Mesendoderm (in vitro differentiated cells): ENCODE measurements at regions not wholly inside any gene's neighbourhood (a gene's known extent, or its start where the extent isn't known, plus 50 kb on each side); places are given as distances from the start of the nearest gene placed in this dataset.

ENCODE experiments used
- DNase-seq: peaks from one replicate; pipeline ENCODE4 v3.0.0; 2013
- H2AK5ac ChIP-seq: 2 replicates; pipeline ENCODE4 v1.6.1; 2013; ENCODE audit warnings: low read length, inconsistent platforms
- H2BK120ac ChIP-seq: 2 replicates; pipeline ENCODE4 v1.6.1; 2013; ENCODE audit warnings: low read depth, mild to moderate bottlenecking, low read length, moderate library complexity, mixed read lengths
- H2BK15ac ChIP-seq: replicated peaks from 2 replicates; pipeline ENCODE4 v1.6.1; 2013; ENCODE audit warnings: low read depth, mild to moderate bottlenecking, moderate library complexity
- H2BK5ac ChIP-seq: 2 replicates; pipeline ENCODE4 v1.6.1; 2013; ENCODE audit warnings: low read length, inconsistent platforms
- H3K18ac ChIP-seq: 2 replicates; pipeline ENCODE4 v1.6.1; 2013; ENCODE audit warnings: mild to moderate bottlenecking, low read length, mixed read lengths
- H3K23ac ChIP-seq: one replicate; pipeline ENCODE4 v1.6.1; 2013; ENCODE audit warnings: low read length
- H3K27ac ChIP-seq: 2 replicates; pipeline ENCODE4 v1.5.1; 2013; ENCODE audit warnings: low read depth, mild to moderate bottlenecking, inconsistent platforms, low read length, moderate library complexity
- H3K27me3 ChIP-seq: 2 replicates; pipeline ENCODE4 v1.6.1; 2013; ENCODE audit warnings: low read length, control low read depth, mild to moderate bottlenecking, inconsistent platforms; ENCODE audit not compliant: insufficient read depth, poor library complexity
- H3K36me3 ChIP-seq: 2 replicates; pipeline ENCODE4 v1.6.1; 2013; ENCODE audit warnings: low read length, inconsistent platforms; ENCODE audit not compliant: control insufficient read depth, insufficient read depth
- H3K4ac ChIP-seq: one replicate; pipeline ENCODE4 v1.6.1; 2013; ENCODE audit warnings: low read depth, mild to moderate bottlenecking, low read length, moderate library complexity
- H3K4me1 ChIP-seq: 2 replicates; pipeline ENCODE4 v1.6.1; 2013; ENCODE audit warnings: low read depth, low read length, inconsistent platforms; ENCODE audit not compliant: control insufficient read depth
- H3K4me2 ChIP-seq: 2 replicates; pipeline ENCODE4 v1.6.1; 2013; ENCODE audit warnings: low read length
- H3K4me3 ChIP-seq: 2 replicates; pipeline ENCODE4 v1.5.1; 2013; ENCODE audit warnings: mild to moderate bottlenecking, low read length
- H3K56ac ChIP-seq: one replicate; pipeline ENCODE4 v1.6.1; 2013; ENCODE audit warnings: low read length
- H3K79me1 ChIP-seq: 2 replicates; pipeline ENCODE4 v1.6.1; 2013; ENCODE audit warnings: low read length, inconsistent platforms
- H3K79me2 ChIP-seq: 2 replicates; pipeline ENCODE4 v1.6.1; 2013; ENCODE audit warnings: mild to moderate bottlenecking, low read length; ENCODE audit not compliant: control insufficient read depth, insufficient read depth
- H3K9ac ChIP-seq: 2 replicates; pipeline ENCODE4 v1.6.1; 2013; ENCODE audit warnings: low read length, inconsistent platforms
- H4K5ac ChIP-seq: one replicate; pipeline ENCODE4 v1.6.1; 2013; ENCODE audit warnings: low read length
- H4K8ac ChIP-seq: one replicate; pipeline ENCODE4 v1.6.1; 2013; ENCODE audit warnings: low read depth, mild to moderate bottlenecking, control low read depth, low read length, moderate library complexity
- WGBS: extraction: QIAGEN DNeasy Blood & Tissue Kit; methylation state at CpG from one replicate; pipeline ENCODE4 v1.1.7; 2013; ENCODE audit warnings: low lambda C conversion rate, missing lambda C conversion rate; ENCODE audit not compliant: insufficient coverage; ENCODE audit errors: extremely low coverage; 5-methylcytosine and 5-hydroxymethylcytosine counted together

DNA sequence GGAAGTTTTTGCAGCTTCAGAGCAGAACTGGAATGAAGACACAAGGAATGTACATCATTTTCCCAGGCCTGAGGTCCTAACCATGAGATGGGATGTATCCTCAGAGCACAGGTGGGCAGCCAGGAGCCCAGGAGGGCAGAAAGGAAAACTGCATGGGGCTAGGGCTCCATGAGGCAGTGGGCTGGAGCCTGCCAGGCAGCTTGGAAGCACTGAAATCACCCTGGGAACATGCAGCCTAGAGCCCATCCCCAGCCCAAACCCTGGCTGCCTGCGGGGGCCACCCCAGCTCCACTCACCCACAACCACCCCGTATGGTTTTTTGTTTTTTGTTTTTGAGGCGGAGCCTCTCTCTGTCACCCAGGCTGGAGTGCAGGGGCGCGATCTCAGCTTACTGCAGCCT is 86.2 kb upstream of the SIAH1 start:
- Histone ChIP-seq H3K79me2 (no peaks in the 10 kb centered on the region), H3K4me2 (no peak overlapping the region), H2AK5ac (no peak overlapping the region), H3K9ac (no peak overlapping the region), H2BK120ac (no peak overlapping the region), H3K79me1 (no peaks in the 10 kb centered on the region), H4K5ac (no peak overlapping the region), H2BK5ac (no peak overlapping the region), H3K27ac (no peak overlapping the region), H4K8ac (no peak overlapping the region), H3K36me3 (no peaks in the 10 kb centered on the region), H3K56ac (no peak overlapping the region), H2BK15ac (no peak overlapping the region), H3K4me1 (no peaks in the 10 kb centered on the region), H3K23ac (no peak overlapping the region), H3K4ac (no peak overlapping the region), H3K4me3 (no peak overlapping the region), H3K18ac (no peak overlapping the region), H3K27me3 (no peaks in the 10 kb centered on the region)
- no CpG with 5 or more reads among the region's 5 CpGs for WGBS
- no peak for DNase-seq

- no peak overlapping the region for H4K5ac ChIP-seq
- H2AK5ac ChIP-seq = no peak overlapping the region
- no peak overlapping the region for H3K18ac ChIP-seq
- H4K8ac ChIP-seq = no peak overlapping the region
- H3K4ac ChIP-seq = no peak overlapping the region
- no peaks in the 10 kb centered on the region for H3K79me2 ChIP-seq
- H3K4me2 ChIP-seq = no peak overlapping the region
- no CpG with 5 or more reads among the region's 11 CpGs for WGBS
- no peak overlapping the region for H2BK120ac ChIP-seq
- no peak overlapping the region for H3K27ac ChIP-seq
- no peak for DNase-seq
- no peaks in the 10 kb centered on the region for H3K4me1 ChIP-seq
- no peak overlapping the region for H3K56ac ChIP-seq
- no peaks in the 10 kb centered on the region for H3K79me1 ChIP-seq
- H3K27me3 ChIP-seq = no peaks in the 10 kb centered on the region
- H3K4me3 ChIP-seq = no peak overlapping the region
- H3K23ac ChIP-seq = no peak overlapping the region
- H2BK5ac ChIP-seq = no peak overlapping the region
- H3K9ac ChIP-seq = no peak overlapping the region
- H2BK15ac ChIP-seq = no peak overlapping the region
- H3K36me3 ChIP-seq = no peaks in the 10 kb centered on the region
These were observed 77.0 kb upstream of the SIAH1 start for GRCh38 chr16:48462106-48462740.

GRCh38 chr16:48459167-48459566 is 74.0 kb upstream of the SIAH1 start:
- Histone ChIP-seq H3K18ac (no peak overlapping the region), H2BK5ac (no peak overlapping the region), H3K27me3 (no peaks in the 10 kb centered on the region), H4K8ac (no peak overlapping the region), H2BK15ac (no peak overlapping the region), H3K79me1 (no peaks in the 10 kb centered on the region), H3K4me1 (no peaks in the 10 kb centered on the region), H3K23ac (no peak overlapping the region), H3K4me2 (no peak overlapping the region), H3K9ac (no peak overlapping the region), H3K56ac (no peak overlapping the region), H2AK5ac (no peak overlapping the region), H3K27ac (no peak overlapping the region), H2BK120ac (no peak overlapping the region), H3K36me3 (no peaks in the 10 kb centered on the region), H3K4me3 (no peak overlapping the region), H3K79me2 (no peaks in the 10 kb centered on the region), H4K5ac (no peak overlapping the region), H3K4ac (no peak overlapping the region)
- no CpG with 5 or more reads among the region's 3 CpGs for WGBS
- DNase-seq = no peak

GRCh38 chr16:48454051-48454450 is 68.8 kb upstream of the SIAH1 start:
- H3K79me1 ChIP-seq = no peaks in the 10 kb centered on the region
- no peaks in the 10 kb centered on the region for H3K4me1 ChIP-seq
- no peak overlapping the region for H3K23ac ChIP-seq

DNA sequence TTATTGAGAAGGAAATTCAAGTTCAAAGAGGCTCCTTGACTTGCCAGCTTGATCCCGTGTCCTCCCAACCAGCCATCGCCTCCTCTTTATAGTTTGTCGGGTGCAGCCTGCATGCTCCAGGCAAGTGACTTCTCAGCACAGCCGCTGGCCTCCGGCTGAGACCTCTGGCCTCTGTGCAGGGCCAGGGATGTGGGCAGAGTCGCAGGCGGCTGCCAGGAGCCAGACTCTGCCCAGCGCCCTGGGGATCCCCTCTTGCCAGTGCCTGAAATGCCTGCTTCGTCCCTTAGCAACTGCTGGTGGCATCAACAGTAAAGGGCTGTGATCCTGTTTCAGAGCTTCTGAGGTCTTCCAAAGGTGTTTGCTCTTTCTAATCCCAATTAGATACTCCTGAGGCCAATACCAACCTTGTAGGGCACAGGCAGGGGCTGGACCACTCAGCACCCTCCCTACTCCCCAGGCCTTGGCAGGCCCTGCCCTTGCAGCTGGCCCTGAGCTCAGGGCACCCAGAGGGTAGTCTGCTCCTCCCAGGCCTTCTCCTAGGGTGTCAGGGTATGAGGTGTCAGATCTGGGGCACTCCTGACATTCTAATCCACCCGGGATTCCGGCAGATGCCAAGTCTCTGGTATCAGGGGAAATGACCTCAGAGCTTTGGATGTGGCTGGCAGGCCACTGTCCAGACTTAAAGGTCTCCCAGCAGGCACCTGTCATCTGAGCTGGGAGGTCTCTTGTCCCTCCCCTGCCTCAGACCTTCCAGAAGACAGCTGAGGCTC is 68.0 kb upstream of the SIAH1 start:
- WGBS = no CpG with 5 or more reads among the region's 11 CpGs

More at GRCh38 chr16:48454051-48454450, 68.8 kb upstream of the SIAH1 start:
- Histone ChIP-seq H2BK120ac (no peak overlapping the region), H4K5ac (no peak overlapping the region), H3K27ac (no peak overlapping the region), H3K4ac (no peak overlapping the region), H3K4me2 (no peak overlapping the region), H3K9ac (no peak overlapping the region), H2BK15ac (no peak overlapping the region), H3K18ac (no peak overlapping the region), H3K36me3 (no peaks in the 10 kb centered on the region), H3K79me2 (no peaks in the 10 kb centered on the region), H2BK5ac (no peak overlapping the region), H4K8ac (no peak overlapping the region), H3K4me3 (no peak overlapping the region), H2AK5ac (no peak overlapping the region), H3K27me3 (no peaks in the 10 kb centered on the region), H3K56ac (no peak overlapping the region)
- DNase-seq = no peak
- WGBS = no CpG with 5 or more reads among the region's 7 CpGs

More for the DNA sequence above, 68.0 kb upstream of the SIAH1 start:
- Histone ChIP-seq H4K8ac (no peak overlapping the region), H3K27me3 (no peaks in the 10 kb centered on the region), H3K4me3 (no peak overlapping the region), H3K18ac (no peak overlapping the region), H3K79me2 (no peaks in the 10 kb centered on the region), H3K56ac (no peak overlapping the region), H3K27ac (no peak overlapping the region), H3K23ac (no peak overlapping the region), H3K36me3 (no peaks in the 10 kb centered on the region), H2AK5ac (no peak overlapping the region), H3K79me1 (no peaks in the 10 kb centered on the region), H3K4ac (no peak overlapping the region), H3K9ac (no peak overlapping the region), H2BK15ac (no peak overlapping the region), H2BK5ac (no peak overlapping the region), H2BK120ac (no peak overlapping the region), H4K5ac (no peak overlapping the region), H3K4me1 (no peaks in the 10 kb centered on the region), H3K4me2 (no peak overlapping the region)
- no peak for DNase-seq
